Retinal pigment epithelial cell (primary cell): ENCODE measurements at regions not wholly inside any gene's neighbourhood (a gene's known extent, or its start where the extent isn't known, plus 50 kb on each side); places are given as distances from the start of the nearest gene placed in this dataset.

Source experiments
- DNase-seq: peaks from one replicate; pipeline ENCODE4 v3.0.0-alpha.2; 2010; ENCODE audit warnings: low read depth
- H3K4me3 ChIP-seq: 2 replicates; pipeline ENCODE4 v1.5.1; 2011; ENCODE audit warnings: mild to moderate bottlenecking, low read length, control low read depth, moderate library complexity
- TF ChIP-seq, protein P1 (sequence below): conservative IDR thresholded peaks from 2 replicates; pipeline ENCODE4 v1.5.1; 2011; ENCODE audit warnings: low read depth, low read length, control low read depth, inconsistent platforms

- TF ChIP-seq, protein P1, sequence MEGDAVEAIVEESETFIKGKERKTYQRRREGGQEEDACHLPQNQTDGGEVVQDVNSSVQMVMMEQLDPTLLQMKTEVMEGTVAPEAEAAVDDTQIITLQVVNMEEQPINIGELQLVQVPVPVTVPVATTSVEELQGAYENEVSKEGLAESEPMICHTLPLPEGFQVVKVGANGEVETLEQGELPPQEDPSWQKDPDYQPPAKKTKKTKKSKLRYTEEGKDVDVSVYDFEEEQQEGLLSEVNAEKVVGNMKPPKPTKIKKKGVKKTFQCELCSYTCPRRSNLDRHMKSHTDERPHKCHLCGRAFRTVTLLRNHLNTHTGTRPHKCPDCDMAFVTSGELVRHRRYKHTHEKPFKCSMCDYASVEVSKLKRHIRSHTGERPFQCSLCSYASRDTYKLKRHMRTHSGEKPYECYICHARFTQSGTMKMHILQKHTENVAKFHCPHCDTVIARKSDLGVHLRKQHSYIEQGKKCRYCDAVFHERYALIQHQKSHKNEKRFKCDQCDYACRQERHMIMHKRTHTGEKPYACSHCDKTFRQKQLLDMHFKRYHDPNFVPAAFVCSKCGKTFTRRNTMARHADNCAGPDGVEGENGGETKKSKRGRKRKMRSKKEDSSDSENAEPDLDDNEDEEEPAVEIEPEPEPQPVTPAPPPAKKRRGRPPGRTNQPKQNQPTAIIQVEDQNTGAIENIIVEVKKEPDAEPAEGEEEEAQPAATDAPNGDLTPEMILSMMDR, result no peak
- no peak overlapping the region for H3K4me3 ChIP-seq
- no peak for DNase-seq
Measured at GRCh38 chr5:12330381-12330780, 426.1 kb upstream of the CTNND2 start.

DNA sequence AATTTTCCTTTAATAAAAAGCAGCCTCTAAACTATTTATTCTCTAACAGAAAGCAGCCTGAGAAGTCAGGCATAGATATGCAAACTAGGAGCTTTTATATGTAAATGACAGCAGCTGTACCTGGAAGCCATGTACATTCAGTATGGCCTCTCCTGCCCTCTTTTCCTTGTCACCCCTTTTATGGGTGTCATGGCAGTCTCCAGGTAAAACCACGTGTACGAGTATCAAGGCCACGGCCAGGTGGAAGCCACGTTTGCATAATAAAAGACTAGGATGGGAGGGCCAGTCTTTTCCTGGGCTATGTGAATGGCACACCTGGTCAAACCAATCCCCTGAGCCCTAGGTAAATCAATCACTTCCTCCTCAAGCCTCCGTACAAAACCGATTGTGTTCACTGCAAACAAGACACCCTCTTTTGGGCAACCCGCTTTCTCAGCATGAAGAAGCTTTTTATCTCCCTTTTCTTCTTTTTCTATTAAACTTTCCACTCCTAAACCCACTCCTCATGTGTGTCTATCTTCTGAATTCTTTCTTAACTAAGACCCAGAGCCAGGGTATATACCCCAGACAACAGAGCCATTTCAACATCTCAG is 419.5 kb upstream of the CTNND2 start:
- no peak for DNase-seq
- TF ChIP-seq, protein P1, result no peak
- H3K4me3 ChIP-seq, result no peak overlapping the region

DNA sequence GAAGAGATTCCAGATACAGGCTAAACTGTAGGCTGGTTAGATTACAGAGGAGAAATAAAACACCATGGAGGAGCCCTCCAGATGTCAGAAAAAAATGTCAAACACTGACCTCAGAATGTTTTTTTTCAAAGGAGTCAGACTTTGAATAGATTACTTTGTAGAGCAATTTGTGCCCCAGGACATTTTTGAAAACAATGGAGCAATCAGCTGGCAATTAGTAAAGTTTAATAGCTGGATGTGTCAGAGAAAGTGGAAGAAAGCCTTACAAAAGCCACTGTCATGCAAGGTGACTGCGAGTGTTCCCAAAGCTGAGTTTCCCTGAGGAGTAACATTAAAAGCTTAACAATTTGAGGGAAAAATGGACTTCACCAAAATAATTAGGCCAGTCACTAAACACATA is 417.8 kb upstream of the CTNND2 start:
- no peak for DNase-seq
- no peak overlapping the region for H3K4me3 ChIP-seq
- TF ChIP-seq, protein P1, result no peak

GRCh38 chr5:12320331-12320730 is 416.1 kb upstream of the CTNND2 start:
- DNase-seq, result no peak

GRCh38 chr5:12316812-12317211 is 412.6 kb upstream of the CTNND2 start:
- H3K4me3 ChIP-seq, result no peak overlapping the region
- no peak for DNase-seq
- TF ChIP-seq, protein P1, result no peak

More at GRCh38 chr5:12320331-12320730, 416.1 kb upstream of the CTNND2 start:
- TF ChIP-seq, protein P1, result no peak
- no peak overlapping the region for H3K4me3 ChIP-seq

DNA sequence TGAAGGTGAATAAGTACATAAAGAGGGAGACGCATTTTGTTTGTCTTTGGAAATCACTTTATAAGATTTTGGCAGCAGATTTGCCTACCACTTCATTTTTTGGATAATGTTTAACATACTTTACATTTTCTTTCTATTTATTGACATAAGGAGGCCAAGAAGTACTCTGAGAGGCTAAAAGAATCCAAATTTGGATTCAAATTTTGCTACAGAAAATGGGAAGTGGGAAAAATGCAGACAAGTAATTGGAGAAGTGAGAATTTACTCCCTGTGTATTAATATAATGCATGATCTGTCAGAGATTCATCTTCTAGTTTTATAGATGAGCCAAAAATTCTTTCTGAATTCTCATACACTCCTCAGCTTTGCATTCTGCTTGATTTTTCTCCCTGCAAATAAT is 411.2 kb upstream of the CTNND2 start:
- DNase-seq, result no peak
- TF ChIP-seq, protein P1, result no peak
- no peak overlapping the region for H3K4me3 ChIP-seq

- H3K4me3 ChIP-seq, result no peak overlapping the region
- TF ChIP-seq, protein P1, result no peak
- DNase-seq, result no peak
Measured at GRCh38 chr5:12313602-12314001, 409.4 kb upstream of the CTNND2 start.
